ENCODE measurements at regions not wholly inside any gene's neighbourhood (a gene's known extent, or its start where the extent isn't known, plus 50 kb on each side); places are given as distances from the start of the nearest gene placed in this dataset.

DNA sequence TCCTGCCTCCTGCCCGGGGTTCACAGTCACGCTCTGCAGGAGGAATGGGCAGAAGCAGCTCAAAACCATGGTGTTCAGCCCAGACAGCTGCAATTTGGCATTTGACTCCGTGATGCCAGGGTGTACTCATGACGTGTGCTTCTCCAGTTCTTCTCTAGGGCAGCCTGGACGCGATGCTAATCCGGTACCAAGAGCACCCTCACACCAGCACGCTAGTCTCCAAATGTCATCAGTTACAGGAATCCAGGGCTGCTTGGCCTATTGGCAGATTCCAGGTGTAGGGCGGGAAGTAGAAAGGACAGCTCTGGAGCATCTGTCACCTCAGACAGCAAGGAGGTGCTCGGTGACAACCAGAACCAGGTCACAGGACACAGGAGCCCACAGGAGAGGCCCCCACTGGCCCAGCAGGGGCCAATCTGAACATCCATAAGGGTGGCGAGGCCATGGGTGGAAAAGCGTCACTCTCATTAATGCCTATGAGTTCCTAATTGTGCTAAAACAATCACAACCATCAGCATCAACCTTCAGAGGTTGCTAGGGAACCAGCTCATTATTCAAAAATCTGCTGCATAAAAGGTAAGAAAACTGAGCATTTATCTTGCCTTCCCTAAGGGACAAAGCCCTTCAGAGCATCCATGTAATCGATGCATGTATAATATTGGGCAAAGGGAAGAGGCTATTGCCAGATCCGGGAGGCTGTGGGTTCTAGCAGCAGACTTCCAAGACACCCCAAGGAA is 241.9 kb upstream of the IRX4 start:
- TF ChIP-seq, protein P1, sequence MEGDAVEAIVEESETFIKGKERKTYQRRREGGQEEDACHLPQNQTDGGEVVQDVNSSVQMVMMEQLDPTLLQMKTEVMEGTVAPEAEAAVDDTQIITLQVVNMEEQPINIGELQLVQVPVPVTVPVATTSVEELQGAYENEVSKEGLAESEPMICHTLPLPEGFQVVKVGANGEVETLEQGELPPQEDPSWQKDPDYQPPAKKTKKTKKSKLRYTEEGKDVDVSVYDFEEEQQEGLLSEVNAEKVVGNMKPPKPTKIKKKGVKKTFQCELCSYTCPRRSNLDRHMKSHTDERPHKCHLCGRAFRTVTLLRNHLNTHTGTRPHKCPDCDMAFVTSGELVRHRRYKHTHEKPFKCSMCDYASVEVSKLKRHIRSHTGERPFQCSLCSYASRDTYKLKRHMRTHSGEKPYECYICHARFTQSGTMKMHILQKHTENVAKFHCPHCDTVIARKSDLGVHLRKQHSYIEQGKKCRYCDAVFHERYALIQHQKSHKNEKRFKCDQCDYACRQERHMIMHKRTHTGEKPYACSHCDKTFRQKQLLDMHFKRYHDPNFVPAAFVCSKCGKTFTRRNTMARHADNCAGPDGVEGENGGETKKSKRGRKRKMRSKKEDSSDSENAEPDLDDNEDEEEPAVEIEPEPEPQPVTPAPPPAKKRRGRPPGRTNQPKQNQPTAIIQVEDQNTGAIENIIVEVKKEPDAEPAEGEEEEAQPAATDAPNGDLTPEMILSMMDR (conservative IDR thresholded peaks at IDR 0.05; ENCODE audit: low read depth in 2 of 2), result no peak
- TF ChIP-seq EZH2phosphoT487 (IDR thresholded peaks at IDR 0.05; ENCODE audit: unreplicated experiment) (no peak), POLR2AphosphoS5 (IDR thresholded peaks at IDR 0.05; ENCODE audit: low read depth) (no peak), CREB1 (CRISPR knock-in tag; IDR thresholded peaks at IDR 0.05; ENCODE audit: low read depth) (no peak), EZH2 (IDR thresholded peaks at IDR 0.05; ENCODE audit: low read depth, unreplicated experiment) (no peak), ZNF114 (CRISPR knock-in tag; IDR thresholded peaks at IDR 0.05) (no peak)
- TF ChIP-seq, protein P2, sequence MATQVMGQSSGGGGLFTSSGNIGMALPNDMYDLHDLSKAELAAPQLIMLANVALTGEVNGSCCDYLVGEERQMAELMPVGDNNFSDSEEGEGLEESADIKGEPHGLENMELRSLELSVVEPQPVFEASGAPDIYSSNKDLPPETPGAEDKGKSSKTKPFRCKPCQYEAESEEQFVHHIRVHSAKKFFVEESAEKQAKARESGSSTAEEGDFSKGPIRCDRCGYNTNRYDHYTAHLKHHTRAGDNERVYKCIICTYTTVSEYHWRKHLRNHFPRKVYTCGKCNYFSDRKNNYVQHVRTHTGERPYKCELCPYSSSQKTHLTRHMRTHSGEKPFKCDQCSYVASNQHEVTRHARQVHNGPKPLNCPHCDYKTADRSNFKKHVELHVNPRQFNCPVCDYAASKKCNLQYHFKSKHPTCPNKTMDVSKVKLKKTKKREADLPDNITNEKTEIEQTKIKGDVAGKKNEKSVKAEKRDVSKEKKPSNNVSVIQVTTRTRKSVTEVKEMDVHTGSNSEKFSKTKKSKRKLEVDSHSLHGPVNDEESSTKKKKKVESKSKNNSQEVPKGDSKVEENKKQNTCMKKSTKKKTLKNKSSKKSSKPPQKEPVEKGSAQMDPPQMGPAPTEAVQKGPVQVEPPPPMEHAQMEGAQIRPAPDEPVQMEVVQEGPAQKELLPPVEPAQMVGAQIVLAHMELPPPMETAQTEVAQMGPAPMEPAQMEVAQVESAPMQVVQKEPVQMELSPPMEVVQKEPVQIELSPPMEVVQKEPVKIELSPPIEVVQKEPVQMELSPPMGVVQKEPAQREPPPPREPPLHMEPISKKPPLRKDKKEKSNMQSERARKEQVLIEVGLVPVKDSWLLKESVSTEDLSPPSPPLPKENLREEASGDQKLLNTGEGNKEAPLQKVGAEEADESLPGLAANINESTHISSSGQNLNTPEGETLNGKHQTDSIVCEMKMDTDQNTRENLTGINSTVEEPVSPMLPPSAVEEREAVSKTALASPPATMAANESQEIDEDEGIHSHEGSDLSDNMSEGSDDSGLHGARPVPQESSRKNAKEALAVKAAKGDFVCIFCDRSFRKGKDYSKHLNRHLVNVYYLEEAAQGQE (IDR thresholded peaks at IDR 0.05; ENCODE audit: unreplicated experiment), result no peak

All from GM23338 (cell line).